GM23338 (cell line): ENCODE measurements at regions not wholly inside any gene's neighbourhood (a gene's known extent, or its start where the extent isn't known, plus 50 kb on each side); places are given as distances from the start of the nearest gene placed in this dataset.

Experiments
- CTCF ChIP-seq, 2 experiments: fragments of 200-600 bp in 1 of 2; sonication (generic) in 1 of 2; conservative IDR thresholded peaks; 2 replicates each; pipeline versions ENCODE4 v1.5.1 to v1.6.1; 2016 to 2017; ENCODE audit warnings: antibody characterized with exemption in 2 of 2, low read depth in 2 of 2, mild to moderate bottlenecking in 2 of 2, moderate library complexity in 1 of 2
- POLR2AphosphoS5 ChIP-seq: IDR thresholded peaks from 2 replicates; pipeline ENCODE4 v1.6.1; 2016; ENCODE audit warnings: antibody characterized with exemption, low read depth
- REST ChIP-seq: IDR thresholded peaks from one replicate; pipeline ENCODE4 v1.6.1; 2018; ENCODE audit warnings: antibody characterized with exemption; ENCODE audit not compliant: unreplicated experiment
- ZNF114 ChIP-seq: fragments of 250-450 bp; sonication (Bioruptor Pico); IDR thresholded peaks from 2 replicates; pipeline ENCODE4 v1.5.0; 2020; ENCODE audit warnings: mild to moderate bottlenecking, moderate library complexity
- TF ChIP-seq, protein P1 (sequence below): fragments of 250-450 bp; sonication (Bioruptor Pico); IDR thresholded peaks from 2 replicates; pipeline ENCODE4 v1.5.0; 2020; ENCODE audit warnings: mild to moderate bottlenecking, moderate library complexity

DNA sequence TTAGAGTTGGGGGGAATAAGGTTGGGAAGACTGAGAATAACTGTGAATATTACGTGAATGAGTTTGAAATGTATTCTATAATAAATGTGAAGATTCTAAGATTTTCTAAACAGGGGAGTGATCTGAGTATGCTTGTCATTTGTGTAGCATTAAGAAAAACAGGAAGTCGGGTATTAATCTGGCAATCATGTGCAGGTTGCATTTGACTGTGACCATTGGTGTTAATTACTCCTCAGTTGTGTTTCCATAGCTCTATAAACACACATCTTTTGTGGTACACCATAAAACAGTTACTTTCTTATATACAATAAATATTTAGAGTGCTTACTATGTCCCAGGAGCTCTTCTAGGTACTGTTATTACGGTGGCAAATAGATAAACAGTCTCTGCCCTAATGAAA lies 434.4 kb upstream of the PDE3A start (continued):
- TF ChIP-seq, protein P1, sequence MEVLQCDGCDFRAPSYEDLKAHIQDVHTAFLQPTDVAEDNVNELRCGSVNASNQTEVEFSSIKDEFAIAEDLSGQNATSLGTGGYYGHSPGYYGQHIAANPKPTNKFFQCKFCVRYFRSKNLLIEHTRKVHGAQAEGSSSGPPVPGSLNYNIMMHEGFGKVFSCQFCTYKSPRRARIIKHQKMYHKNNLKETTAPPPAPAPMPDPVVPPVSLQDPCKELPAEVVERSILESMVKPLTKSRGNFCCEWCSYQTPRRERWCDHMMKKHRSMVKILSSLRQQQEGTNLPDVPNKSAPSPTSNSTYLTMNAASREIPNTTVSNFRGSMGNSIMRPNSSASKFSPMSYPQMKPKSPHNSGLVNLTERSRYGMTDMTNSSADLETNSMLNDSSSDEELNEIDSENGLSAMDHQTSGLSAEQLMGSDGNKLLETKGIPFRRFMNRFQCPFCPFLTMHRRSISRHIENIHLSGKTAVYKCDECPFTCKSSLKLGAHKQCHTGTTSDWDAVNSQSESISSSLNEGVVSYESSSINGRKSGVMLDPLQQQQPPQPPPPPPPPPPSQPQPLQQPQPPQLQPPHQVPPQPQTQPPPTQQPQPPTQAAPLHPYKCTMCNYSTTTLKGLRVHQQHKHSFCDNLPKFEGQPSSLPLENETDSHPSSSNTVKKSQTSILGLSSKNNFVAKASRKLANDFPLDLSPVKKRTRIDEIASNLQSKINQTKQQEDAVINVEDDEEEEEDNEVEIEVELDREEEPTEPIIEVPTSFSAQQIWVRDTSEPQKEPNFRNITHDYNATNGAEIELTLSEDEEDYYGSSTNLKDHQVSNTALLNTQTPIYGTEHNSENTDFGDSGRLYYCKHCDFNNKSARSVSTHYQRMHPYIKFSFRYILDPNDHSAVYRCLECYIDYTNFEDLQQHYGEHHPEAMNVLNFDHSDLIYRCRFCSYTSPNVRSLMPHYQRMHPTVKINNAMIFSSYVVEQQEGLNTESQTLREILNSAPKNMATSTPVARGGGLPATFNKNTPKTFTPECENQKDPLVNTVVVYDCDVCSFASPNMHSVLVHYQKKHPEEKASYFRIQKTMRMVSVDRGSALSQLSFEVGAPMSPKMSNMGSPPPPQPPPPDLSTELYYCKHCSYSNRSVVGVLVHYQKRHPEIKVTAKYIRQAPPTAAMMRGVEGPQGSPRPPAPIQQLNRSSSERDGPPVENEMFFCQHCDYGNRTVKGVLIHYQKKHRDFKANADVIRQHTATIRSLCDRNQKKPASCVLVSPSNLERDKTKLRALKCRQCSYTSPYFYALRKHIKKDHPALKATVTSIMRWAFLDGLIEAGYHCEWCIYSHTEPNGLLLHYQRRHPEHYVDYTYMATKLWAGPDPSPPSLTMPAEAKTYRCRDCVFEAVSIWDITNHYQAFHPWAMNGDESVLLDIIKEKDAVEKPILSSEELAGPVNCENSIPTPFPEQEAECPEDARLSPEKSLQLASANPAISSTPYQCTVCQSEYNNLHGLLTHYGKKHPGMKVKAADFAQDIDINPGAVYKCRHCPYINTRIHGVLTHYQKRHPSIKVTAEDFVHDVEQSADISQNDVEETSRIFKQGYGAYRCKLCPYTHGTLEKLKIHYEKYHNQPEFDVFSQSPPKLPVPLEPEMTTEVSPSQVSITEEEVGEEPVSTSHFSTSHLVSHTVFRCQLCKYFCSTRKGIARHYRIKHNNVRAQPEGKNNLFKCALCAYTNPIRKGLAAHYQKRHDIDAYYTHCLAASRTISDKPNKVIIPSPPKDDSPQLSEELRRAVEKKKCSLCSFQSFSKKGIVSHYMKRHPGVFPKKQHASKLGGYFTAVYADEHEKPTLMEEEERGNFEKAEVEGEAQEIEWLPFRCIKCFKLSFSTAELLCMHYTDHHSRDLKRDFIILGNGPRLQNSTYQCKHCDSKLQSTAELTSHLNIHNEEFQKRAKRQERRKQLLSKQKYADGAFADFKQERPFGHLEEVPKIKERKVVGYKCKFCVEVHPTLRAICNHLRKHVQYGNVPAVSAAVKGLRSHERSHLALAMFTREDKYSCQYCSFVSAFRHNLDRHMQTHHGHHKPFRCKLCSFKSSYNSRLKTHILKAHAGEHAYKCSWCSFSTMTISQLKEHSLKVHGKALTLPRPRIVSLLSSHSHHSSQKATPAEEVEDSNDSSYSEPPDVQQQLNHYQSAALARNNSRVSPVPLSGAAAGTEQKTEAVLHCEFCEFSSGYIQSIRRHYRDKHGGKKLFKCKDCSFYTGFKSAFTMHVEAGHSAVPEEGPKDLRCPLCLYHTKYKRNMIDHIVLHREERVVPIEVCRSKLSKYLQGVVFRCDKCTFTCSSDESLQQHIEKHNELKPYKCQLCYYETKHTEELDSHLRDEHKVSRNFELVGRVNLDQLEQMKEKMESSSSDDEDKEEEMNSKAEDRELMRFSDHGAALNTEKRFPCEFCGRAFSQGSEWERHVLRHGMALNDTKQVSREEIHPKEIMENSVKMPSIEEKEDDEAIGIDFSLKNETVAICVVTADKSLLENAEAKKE (CRISPR knock-in tag) = no peak
- TF ChIP-seq POLR2AphosphoS5 (no peak), ZNF114 (CRISPR knock-in tag) (no peak), CTCF (conservative IDR thresholded peaks at IDR 0.05; ENCODE audit: low read depth in 2 of 2) (no peak), REST (no peak)
